Brain microvascular endothelial cell (primary cell): ENCODE measurements at regions not wholly inside any gene's neighbourhood (a gene's known extent, or its start where the extent isn't known, plus 50 kb on each side); places are given as distances from the start of the nearest gene placed in this dataset.
"Not testable (repeated sequence)": the region's sequence is repeated elsewhere in the genome, so short reads cannot be mapped to it uniquely, and the experiment has no call there.

Experiments
- DNase-seq: peaks from one replicate; pipeline ENCODE4 v3.0.0-alpha.2; 2020
- H3K27ac ChIP-seq: fragments of 250-450 bp; sonication (Bioruptor Pico); 2 replicates; pipeline ENCODE4 v1.5.1; 2020; ENCODE audit warnings: mild to moderate bottlenecking, moderate library complexity
- H3K27me3 ChIP-seq: fragments of 250-450 bp; sonication (Bioruptor Pico); replicated peaks from 2 replicates; pipeline ENCODE4 v1.5.1; 2020; ENCODE audit warnings: mild to moderate bottlenecking
- H3K36me3 ChIP-seq: fragments of 250-450 bp; sonication (Bioruptor Pico); replicated peaks from 2 replicates; pipeline ENCODE4 v1.5.1; 2020; ENCODE audit warnings: mild to moderate bottlenecking
- H3K4me3 ChIP-seq: 2 replicates; pipeline ENCODE4 v1.5.1; 2011; ENCODE audit warnings: low read depth, mild to moderate bottlenecking, control low read depth, low read length, moderate library complexity
- CTCF ChIP-seq: IDR thresholded peaks from 2 replicates; pipeline ENCODE4 v1.5.1; 2011; ENCODE audit warnings: low read depth, mild to moderate bottlenecking, moderate library complexity, low read length, control low read depth, inconsistent platforms; ENCODE audit errors: missing control alignments
- in situ Hi-C: cut with HindIII; loops from 2 replicates; pipeline ENCODE4 v1.10.0; 2017; ENCODE audit warnings: low sequenced_read_pairs, low pct_ligation_motif_present

GRCh38 chr4:159582685-159583084 is 479.8 kb downstream of the RAPGEF2 start:
- in situ Hi-C loops: no loop called here
- TF ChIP-seq CTCF: no peak
- DNase-seq: no peak
- H3K4me3 ChIP-seq: no peak overlapping the region
- H3K27me3 ChIP-seq: no peaks in the 10 kb centered on the region
- no peaks in the 10 kb centered on the region for H3K36me3 ChIP-seq
- H3K27ac ChIP-seq: no peak overlapping the region

GRCh38 chr4:159592898-159593556 is 490.1 kb downstream of the RAPGEF2 start:
- no peak for DNase-seq
- Histone ChIP-seq H3K4me3 (no peak overlapping the region), H3K27ac (no peak overlapping the region), H3K27me3 (no peaks in the 10 kb centered on the region), H3K36me3 (no peaks in the 10 kb centered on the region)
- TF ChIP-seq CTCF: no peak
- in situ Hi-C loops: no loop called here

GRCh38 chr4:159593681-159594080 is 490.8 kb downstream of the RAPGEF2 start:
- in situ Hi-C loops: no loop called here
- no peaks in the 10 kb centered on the region for H3K27me3 ChIP-seq
- DNase-seq: no peak
- H3K36me3 ChIP-seq: no peaks in the 10 kb centered on the region
- H3K4me3 ChIP-seq: no peak overlapping the region
- TF ChIP-seq CTCF: no peak
- H3K27ac ChIP-seq: no peak overlapping the region

- Histone ChIP-seq H3K27ac (no peak overlapping the region), H3K4me3 (no peak overlapping the region), H3K36me3 (no peaks in the 10 kb centered on the region), H3K27me3 (no peaks in the 10 kb centered on the region)
- in situ Hi-C loops: no loop called here
- DNase-seq: no peak
- no peak for TF ChIP-seq CTCF
These were observed 491.7 kb downstream of the RAPGEF2 start for GRCh38 chr4:159594576-159594975.

- in situ Hi-C loops, H3K36me3 ChIP-seq, H3K27me3 ChIP-seq, H3K4me3 ChIP-seq, H3K27ac ChIP-seq, DNase-seq: not testable (repeated sequence)
These were observed 492.2 kb downstream of the RAPGEF2 start for GRCh38 chr4:159595101-159595500.

- H3K27ac ChIP-seq: no peak overlapping the region
- no peak overlapping the region for H3K4me3 ChIP-seq
- in situ Hi-C loops: no loop called here
- no peaks in the 10 kb centered on the region for H3K36me3 ChIP-seq
- no peaks in the 10 kb centered on the region for H3K27me3 ChIP-seq
- no peak for TF ChIP-seq CTCF
- DNase-seq: no peak
These were observed 495.7 kb downstream of the RAPGEF2 start for GRCh38 chr4:159598602-159599001.
